HG03469 (cell line): ENCODE measurements at regions not wholly inside any gene's neighbourhood (a gene's known extent, or its start where the extent isn't known, plus 50 kb on each side); places are given as distances from the start of the nearest gene placed in this dataset.

Experiments
- ATAC-seq: cut with Tn5 transposase; IDR thresholded peaks from one replicate; pipeline ENCODE4 v1.9.1; 2021; ENCODE audit warnings: mild to moderate bottlenecking, moderate library complexity, moderate number of reproducible peaks; ENCODE audit not compliant: unreplicated experiment

DNA sequence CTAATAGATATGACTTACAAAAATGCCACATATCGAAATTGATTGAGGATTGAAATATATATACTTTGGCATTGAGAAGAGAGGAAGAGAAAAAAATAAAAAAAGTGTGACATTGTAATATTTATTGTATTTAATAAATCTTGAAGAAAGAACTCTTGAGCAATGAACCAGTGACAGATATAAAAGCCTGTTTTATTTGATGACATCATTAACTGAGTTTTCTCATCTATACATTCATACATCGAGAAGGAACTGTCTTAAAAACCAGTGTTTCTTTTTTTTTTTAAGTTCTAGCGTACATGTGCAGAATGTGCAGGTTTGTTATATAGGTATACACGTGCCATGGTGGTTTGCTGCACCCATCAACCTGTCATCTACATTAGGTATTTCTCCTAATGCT, 368.2 kb downstream of the SNAPC1 start:
- no peak for ATAC-seq

GRCh38 chr14:62133776-62134550, 371.7 kb downstream of the SNAPC1 start:
- ATAC-seq = no peak

GRCh38 chr14:62138593-62138992, 376.4 kb downstream of the SNAPC1 start:
- ATAC-seq = no peak

DNA sequence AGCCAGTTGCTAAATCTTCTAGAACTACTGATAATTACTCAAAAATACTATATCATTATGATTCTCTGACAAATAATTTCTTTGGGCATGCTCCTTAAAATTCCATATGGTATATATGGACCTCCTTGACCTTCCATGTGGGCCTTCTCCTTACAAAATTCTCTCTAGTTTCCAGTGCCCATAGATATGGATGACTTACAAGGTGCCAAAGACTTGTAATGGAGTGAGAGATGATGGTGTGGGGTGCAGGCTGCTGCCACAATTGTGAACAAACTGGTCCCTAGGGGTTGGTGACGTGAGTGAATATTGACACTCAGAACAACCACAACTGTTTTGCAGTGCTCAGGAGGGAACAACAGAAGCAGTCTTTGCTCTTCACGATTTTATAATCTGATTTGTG, 378.9 kb downstream of the SNAPC1 start:
- no peak for ATAC-seq

GRCh38 chr14:62143245-62143644, 381.0 kb downstream of the SNAPC1 start:
- no peak for ATAC-seq

DNA sequence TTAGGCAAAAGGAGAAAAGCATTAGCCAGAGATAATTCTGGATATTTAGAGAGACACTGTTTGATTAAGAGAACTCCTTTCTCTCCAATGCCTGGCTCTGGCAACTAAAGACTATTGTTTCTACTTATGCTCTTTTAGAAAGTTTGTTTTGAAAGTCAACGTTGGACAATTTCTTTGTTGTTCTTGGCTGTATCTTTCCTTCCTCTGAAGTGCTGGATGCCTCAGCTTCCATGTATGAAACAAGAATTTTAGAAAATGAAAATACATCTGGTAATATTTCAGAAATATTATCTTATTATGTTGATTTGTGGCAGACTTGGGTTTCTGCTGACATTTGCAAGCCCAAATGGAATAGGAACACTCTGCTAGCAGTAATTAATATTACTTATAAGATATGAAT, 382.6 kb downstream of the SNAPC1 start:
- no peak for ATAC-seq

- no peak for ATAC-seq
These were observed 383.8 kb downstream of the SNAPC1 start for GRCh38 chr14:62146030-62146429.

GRCh38 chr14:62156052-62156451, 393.8 kb downstream of the SNAPC1 start:
- no peak for ATAC-seq

DNA sequence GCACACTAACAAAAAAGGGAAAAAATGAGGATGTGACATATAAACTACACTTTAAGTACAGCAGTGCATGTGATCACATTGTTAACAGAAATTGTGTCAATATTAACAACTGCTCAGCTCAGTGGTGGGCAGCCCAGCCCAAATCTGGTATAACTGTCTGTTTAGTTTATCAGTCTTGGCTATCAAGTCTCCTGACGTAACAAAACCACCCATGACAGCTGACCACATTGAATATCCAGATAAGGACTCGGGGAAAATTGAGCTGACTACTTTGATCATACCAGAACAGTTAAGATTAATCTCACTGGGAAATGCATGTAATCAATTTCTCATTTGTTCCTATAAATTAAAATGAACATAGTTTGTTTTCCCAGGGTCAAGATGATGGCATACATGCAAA, 396.6 kb downstream of the SNAPC1 start:
- no peak for ATAC-seq

DNA sequence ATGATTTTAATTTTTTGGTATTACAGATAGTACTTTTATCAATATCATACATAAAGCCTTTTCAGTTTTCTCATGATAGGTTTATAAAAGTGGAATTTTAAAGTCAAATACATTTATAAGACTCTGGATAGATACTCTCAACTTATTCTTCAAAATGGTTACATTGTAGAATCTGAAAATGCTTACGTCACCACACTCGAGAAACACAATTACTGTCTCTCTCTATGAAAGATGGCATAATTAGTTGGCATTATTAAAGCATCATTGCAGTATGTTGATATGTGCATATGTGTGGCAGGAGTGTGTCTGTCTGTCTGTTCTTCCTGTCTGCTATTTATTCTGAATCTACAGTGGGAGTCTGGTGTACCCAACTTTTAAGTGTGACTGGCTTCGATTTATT, 397.1 kb downstream of the SNAPC1 start:
- no peak for ATAC-seq

- peak; percentile 57 for ATAC-seq
These were observed 400.9 kb downstream of the SNAPC1 start for GRCh38 chr14:62162998-62163589.

DNA sequence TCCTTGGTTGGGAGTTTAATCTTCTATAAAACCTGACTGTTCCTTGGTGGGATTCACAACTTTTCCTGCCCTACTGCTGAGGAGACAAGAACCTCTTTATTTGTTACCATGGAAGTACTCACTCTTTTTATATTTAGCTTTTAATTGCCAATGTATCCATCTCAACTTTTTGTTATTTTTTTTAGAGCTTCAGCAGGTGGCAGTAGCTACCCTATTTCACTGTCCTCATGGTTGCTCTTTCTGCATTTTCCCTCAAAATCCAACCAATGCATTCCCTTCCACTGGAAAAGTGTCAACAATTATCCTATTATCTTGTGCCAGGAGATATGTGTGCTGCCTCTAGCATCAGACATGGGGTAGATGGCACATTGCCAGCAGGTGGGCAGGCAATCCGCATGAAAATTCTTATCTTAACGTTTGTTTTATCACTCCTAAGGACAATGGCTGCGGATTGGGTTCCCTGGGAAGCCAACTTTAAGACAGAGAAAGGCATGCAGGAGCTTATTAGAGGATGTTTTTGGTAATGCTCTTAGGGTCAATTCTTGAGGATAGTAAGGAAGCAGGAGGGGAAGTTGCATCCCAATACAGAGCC, 406.4 kb downstream of the SNAPC1 start:
- ATAC-seq = no peak

DNA sequence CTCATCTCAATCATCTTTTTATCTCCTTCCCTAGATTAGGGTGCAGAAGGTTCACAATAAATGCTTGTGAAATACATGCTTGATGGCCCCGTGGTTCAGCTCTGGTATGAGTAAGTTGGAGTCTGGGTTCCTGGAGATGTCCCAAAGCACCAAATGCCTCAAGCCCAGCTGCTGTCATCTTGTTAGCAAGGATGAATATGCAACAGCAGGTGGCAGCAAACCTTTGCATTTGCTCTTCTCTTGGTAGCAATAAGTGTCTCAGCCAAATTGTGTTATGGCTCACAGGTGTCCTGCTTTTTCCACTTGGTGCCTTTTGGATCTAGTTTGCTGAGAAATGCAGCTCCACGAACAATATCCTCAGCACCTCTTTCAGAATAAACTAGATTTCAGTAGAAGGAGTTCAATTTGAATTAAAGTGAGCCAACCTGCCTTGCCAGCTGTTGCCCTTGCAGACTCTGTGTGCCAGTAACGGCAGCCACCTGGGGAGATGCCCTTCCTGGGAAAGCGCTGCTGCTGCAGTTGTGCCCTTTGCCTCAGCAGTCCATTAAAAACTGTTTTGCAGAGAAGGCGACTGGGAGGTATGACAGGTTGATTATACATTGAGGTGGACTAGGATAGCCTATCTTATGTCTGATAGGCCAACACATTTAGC, 417.3 kb downstream of the SNAPC1 start:
- peak; percentile 69 for ATAC-seq

DNA sequence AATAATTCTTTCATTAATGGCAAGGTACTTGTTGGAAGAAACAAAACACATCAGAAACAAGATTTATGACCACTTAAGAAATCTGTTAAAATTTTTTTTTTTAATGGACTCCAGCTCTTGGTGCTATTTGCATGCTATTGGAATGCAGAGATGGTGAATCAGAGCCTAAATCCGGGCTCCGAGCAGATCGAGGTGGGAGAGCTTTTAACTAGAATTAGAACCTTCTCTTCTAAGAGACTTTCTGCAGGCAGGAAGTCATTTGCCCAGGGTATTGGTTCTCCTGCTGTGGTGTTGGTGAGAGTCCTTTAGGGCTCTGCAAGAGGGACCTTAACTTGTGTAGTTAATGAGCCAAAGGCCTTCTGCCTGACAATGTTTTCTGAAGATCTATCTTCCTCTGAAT, 419.4 kb downstream of the SNAPC1 start:
- ATAC-seq = no peak

GRCh38 chr14:62185078-62185477, 422.9 kb downstream of the SNAPC1 start:
- ATAC-seq = no peak

DNA sequence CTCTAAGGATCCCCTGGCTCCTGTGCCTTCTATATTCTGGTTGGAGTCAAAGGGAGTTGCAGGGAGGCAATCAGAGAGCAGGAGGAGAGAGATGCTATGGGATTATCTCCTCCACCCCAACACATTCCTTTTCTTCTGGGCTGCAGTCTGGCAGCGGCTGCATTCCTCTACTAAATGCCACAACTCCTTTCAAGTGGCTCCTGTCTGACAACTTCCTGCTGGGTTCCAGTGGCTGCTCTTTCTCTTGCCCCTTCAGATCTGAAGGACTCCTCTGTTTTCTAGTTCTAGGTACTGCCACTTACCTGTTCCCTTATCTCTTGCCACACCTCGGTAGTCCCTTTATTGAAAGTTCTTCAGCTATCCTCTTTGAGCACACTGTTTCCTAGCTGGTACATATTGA, 425.0 kb downstream of the SNAPC1 start:
- no peak for ATAC-seq

- no peak for ATAC-seq
These were observed 427.5 kb downstream of the SNAPC1 start for GRCh38 chr14:62189698-62190097.

- ATAC-seq = no peak
These were observed 444.2 kb downstream of the SNAPC1 start for GRCh38 chr14:62206456-62206855.

- ATAC-seq = no peak
These were observed 447.2 kb downstream of the SNAPC1 start for GRCh38 chr14:62209287-62209899.

DNA sequence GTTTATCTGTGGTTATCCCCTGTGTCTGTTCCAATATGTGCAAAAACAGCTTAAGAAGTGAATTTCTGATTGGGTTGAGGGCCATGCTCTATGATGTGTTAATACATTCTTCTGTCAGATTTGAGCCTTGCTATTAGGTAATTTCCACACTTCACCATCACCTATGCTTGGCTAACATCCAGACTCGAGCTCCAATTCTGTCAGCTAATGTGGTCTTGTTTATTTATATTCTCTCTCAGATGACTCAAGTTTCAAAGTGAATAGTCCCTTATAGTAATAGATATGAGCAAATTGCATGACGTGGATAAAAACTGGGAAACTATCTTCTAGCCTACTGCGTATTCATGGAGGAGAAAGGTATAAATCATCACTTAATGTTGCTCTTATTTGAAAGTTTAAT, 451.3 kb downstream of the SNAPC1 start:
- ATAC-seq = no peak

GRCh38 chr14:62216121-62216520, 453.9 kb downstream of the SNAPC1 start:
- ATAC-seq = no peak
